ENCODE measurements at regions not wholly inside any gene's neighbourhood (a gene's known extent, or its start where the extent isn't known, plus 50 kb on each side); places are given as distances from the start of the nearest gene placed in this dataset.

GRCh38 chr4:149158817-149159216 is 656.8 kb downstream of the IQCM start:
- no peaks in the 10 kb centered on the region for H3K4me1 Mint-ChIP-seq (ENCODE audit: unreplicated experiment)
- no peak for TF ChIP-seq CTCF (conservative IDR thresholded peaks at IDR 0.05)
- no peak overlapping the region for H3K27ac Mint-ChIP-seq
- no peak for DNase-seq (ENCODE audit: extremely low spot score, unreplicated experiment)
- no peaks in the 10 kb centered on the region for H3K36me3 Mint-ChIP-seq
- H3K9me3 Mint-ChIP-seq = peaks cover 11% of the 10 kb centered on the region
- no peak overlapping the region for H3K4me3 Mint-ChIP-seq
- H3K27me3 Mint-ChIP-seq = no peaks in the 10 kb centered on the region

GRCh38 chr4:149145803-149146202 is 669.8 kb downstream of the IQCM start:
- no peak overlapping the region for H3K27ac Mint-ChIP-seq
- no peaks in the 10 kb centered on the region for H3K36me3 Mint-ChIP-seq
- TF ChIP-seq CTCF (conservative IDR thresholded peaks at IDR 0.05) = no peak
- no peak for DNase-seq (ENCODE audit: extremely low spot score, unreplicated experiment)
- H3K27me3 Mint-ChIP-seq = peaks cover 6% of the 10 kb centered on the region
- H3K4me3 Mint-ChIP-seq = no peak overlapping the region
- H3K4me1 Mint-ChIP-seq (ENCODE audit: unreplicated experiment) = no peaks in the 10 kb centered on the region
- H3K9me3 Mint-ChIP-seq = no peaks in the 10 kb centered on the region

- Mint-ChIP-seq H3K4me1 (ENCODE audit: unreplicated experiment) (no peaks in the 10 kb centered on the region), H3K36me3 (no peaks in the 10 kb centered on the region), H3K27ac (no peak overlapping the region), H3K4me3 (no peak overlapping the region), H3K27me3 (peaks cover 6% of the 10 kb centered on the region), H3K9me3 (no peaks in the 10 kb centered on the region)
- TF ChIP-seq CTCF (conservative IDR thresholded peaks at IDR 0.05) = no peak
- no peak for DNase-seq (ENCODE audit: extremely low spot score, unreplicated experiment)
These were observed 671.6 kb downstream of the IQCM start for GRCh38 chr4:149144060-149144459.

GRCh38 chr4:149141391-149141790 is 674.3 kb downstream of the IQCM start:
- Mint-ChIP-seq H3K4me3 (no peak overlapping the region), H3K4me1 (ENCODE audit: unreplicated experiment) (no peaks in the 10 kb centered on the region)
- no peak for TF ChIP-seq CTCF (conservative IDR thresholded peaks at IDR 0.05)

GRCh38 chr4:149140841-149141240 is 674.8 kb downstream of the IQCM start:
- H3K9me3 Mint-ChIP-seq = no peaks in the 10 kb centered on the region
- no peak for TF ChIP-seq CTCF (conservative IDR thresholded peaks at IDR 0.05)
- no peaks in the 10 kb centered on the region for H3K36me3 Mint-ChIP-seq
- no peak overlapping the region for H3K4me3 Mint-ChIP-seq
- peaks cover 3% of the 10 kb centered on the region for H3K27me3 Mint-ChIP-seq
- H3K27ac Mint-ChIP-seq = no peak overlapping the region
- no peaks in the 10 kb centered on the region for H3K4me1 Mint-ChIP-seq (ENCODE audit: unreplicated experiment)
- no peak for DNase-seq (ENCODE audit: extremely low spot score, unreplicated experiment)

More at GRCh38 chr4:149141391-149141790, 674.3 kb downstream of the IQCM start:
- Mint-ChIP-seq H3K9me3 (no peaks in the 10 kb centered on the region), H3K27me3 (peaks cover 3% of the 10 kb centered on the region), H3K27ac (no peak overlapping the region), H3K36me3 (no peaks in the 10 kb centered on the region)
- DNase-seq (ENCODE audit: extremely low spot score, unreplicated experiment) = no peak
